Fibroblast of villous mesenchyme (primary cell): ENCODE measurements at regions not wholly inside any gene's neighbourhood (a gene's known extent, or its start where the extent isn't known, plus 50 kb on each side); places are given as distances from the start of the nearest gene placed in this dataset.

Experiments used
- DNase-seq: peaks from one replicate; pipeline ENCODE4 v3.0.0-alpha.2; 2010; ENCODE audit warnings: low read depth
- H3K4me3 ChIP-seq: 2 replicates; pipeline ENCODE4 v1.5.1; 2011; ENCODE audit warnings: low read depth, mild to moderate bottlenecking, low read length
- TF ChIP-seq, protein P1 (sequence below): IDR thresholded peaks from 2 replicates; pipeline ENCODE4 v1.5.1; 2012; ENCODE audit warnings: low read depth, mild to moderate bottlenecking, low read length; ENCODE audit not compliant: insufficient read depth

DNA sequence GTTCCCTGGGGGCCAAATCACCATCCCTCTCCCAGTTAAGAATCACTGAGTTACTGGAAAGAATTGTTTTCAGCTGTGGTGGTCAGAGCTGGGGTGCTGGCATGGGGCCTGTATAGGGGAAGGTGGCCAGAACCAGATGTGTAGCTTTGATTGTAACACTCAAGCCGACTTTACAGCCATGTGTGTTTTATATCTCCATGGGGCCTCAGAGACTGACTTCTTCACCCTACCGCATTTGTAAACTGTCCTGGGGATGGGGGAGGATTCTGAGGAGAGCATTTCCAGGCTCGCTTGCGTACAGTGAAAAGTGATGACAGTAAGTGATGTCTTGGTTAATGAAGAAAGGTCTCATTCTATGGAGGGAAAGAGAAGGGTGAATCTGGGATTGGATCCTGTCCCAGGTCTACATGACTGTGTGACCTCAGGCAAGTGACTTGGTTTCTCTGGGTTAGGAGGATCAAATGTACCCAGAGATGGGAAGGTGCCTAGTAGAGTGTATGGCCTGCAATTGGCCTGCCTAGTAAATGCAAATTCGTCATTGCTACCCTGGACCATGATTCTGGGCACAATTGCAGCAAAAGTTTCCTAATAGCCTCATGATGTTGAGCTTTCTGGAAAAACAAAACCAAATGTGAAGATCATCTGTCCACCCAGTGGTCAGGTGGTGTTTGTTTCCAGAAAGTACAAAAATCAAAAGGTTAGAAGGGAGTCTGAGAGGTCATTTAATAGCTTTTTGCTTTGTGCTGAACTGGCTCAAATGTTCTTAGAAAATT lies 49.7 kb upstream of the RCC2 start:
- H3K4me3 ChIP-seq, result no peak overlapping the region
- TF ChIP-seq, protein P1, sequence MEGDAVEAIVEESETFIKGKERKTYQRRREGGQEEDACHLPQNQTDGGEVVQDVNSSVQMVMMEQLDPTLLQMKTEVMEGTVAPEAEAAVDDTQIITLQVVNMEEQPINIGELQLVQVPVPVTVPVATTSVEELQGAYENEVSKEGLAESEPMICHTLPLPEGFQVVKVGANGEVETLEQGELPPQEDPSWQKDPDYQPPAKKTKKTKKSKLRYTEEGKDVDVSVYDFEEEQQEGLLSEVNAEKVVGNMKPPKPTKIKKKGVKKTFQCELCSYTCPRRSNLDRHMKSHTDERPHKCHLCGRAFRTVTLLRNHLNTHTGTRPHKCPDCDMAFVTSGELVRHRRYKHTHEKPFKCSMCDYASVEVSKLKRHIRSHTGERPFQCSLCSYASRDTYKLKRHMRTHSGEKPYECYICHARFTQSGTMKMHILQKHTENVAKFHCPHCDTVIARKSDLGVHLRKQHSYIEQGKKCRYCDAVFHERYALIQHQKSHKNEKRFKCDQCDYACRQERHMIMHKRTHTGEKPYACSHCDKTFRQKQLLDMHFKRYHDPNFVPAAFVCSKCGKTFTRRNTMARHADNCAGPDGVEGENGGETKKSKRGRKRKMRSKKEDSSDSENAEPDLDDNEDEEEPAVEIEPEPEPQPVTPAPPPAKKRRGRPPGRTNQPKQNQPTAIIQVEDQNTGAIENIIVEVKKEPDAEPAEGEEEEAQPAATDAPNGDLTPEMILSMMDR, result no peak
- DNase-seq, result peak; percentile 94
